Activated T-helper 17 cell treated with anti-CD3 and anti-CD28 coated beads, Interleukin-2, amount 50 U/mL, for 72 hours (primary cell): ENCODE measurements at regions not wholly inside any gene's neighbourhood (a gene's known extent, or its start where the extent isn't known, plus 50 kb on each side); places are given as distances from the start of the nearest gene placed in this dataset.
"Not testable (repeated sequence)": the region's sequence is repeated elsewhere in the genome, so short reads cannot be mapped to it uniquely, and the experiment has no call there.

Experiments
- ATAC-seq: fragments of 150-1000 bp; cut with Tn5 transposase; replicated peaks from 2 replicates; pipeline ENCODE4 v1.10.0; 2021; ENCODE audit warnings: mild to moderate bottlenecking, moderate library complexity
- H3K27ac Mint-ChIP-seq: one replicate; pipeline ENCODE4 v1.8.0; 2022; ENCODE audit warnings: mixed read lengths
- H3K27me3 Mint-ChIP-seq: one replicate; pipeline ENCODE4 v1.8.0; 2022; ENCODE audit warnings: mixed read lengths
- H3K36me3 Mint-ChIP-seq: one replicate; pipeline ENCODE4 v1.8.0; 2022; ENCODE audit warnings: low read depth, mild to moderate bottlenecking, mixed read lengths
- H3K4me1 Mint-ChIP-seq: one replicate; pipeline ENCODE4 v1.8.0; 2022; ENCODE audit warnings: mixed read lengths
- H3K4me3 Mint-ChIP-seq: one replicate; pipeline ENCODE4 v1.8.0; 2022; ENCODE audit warnings: mild to moderate bottlenecking, mixed read lengths
- H3K9me3 Mint-ChIP-seq: one replicate; pipeline ENCODE4 v1.8.0; 2022; ENCODE audit warnings: mixed read lengths

DNA sequence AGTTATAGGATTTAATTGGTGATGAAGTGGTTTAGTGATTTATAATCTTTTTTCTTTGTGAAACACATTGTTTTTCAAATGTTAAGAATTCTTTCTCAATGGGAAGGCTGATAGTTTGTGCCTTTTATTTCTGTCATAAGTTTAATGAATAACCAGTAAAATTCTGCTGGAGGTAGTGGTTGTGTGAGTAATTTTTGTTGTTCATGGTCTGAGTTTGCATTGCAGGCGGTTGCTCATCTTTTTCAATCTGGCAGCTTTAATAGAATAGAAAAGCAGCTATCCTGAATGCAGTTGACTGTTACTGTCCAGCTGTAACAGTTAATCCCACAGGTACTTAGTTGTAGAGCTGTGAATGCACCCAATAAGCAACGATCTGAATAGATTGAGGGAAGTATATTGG, 215.6 kb upstream of the AFF2 start:
- no peak for ATAC-seq
- no peaks in the 10 kb centered on the region for H3K27me3 Mint-ChIP-seq
- H3K36me3 Mint-ChIP-seq, result no peaks in the 10 kb centered on the region
- no peak overlapping the region for H3K4me3 Mint-ChIP-seq
- no peaks in the 10 kb centered on the region for H3K9me3 Mint-ChIP-seq
- peaks cover 7% of the 10 kb centered on the region for H3K4me1 Mint-ChIP-seq
- no peak overlapping the region for H3K27ac Mint-ChIP-seq

DNA sequence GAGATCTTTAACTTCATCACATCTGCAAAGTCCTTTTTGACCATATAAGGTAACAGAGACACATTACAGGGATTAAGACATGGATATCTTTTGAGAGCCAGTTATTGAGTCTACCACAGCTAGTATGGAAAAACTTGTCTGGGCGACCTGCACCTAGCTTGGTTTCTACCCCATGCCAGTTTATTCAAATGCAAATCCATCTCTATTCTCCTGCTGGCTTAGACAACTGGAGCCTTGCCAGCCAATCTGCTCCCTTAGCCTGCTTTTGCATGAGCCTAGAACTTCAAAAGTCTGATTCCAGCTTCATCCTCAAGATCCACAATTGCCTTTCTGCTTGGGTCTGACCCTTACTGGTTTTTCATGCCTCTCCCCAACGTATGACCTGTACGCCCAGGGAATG, 212.0 kb upstream of the AFF2 start:
- Mint-ChIP-seq H3K4me3 (no peak overlapping the region), H3K9me3 (no peaks in the 10 kb centered on the region), H3K4me1 (no peaks in the 10 kb centered on the region), H3K36me3 (no peaks in the 10 kb centered on the region), H3K27ac (no peak overlapping the region), H3K27me3 (no peaks in the 10 kb centered on the region)
- no peak for ATAC-seq

DNA sequence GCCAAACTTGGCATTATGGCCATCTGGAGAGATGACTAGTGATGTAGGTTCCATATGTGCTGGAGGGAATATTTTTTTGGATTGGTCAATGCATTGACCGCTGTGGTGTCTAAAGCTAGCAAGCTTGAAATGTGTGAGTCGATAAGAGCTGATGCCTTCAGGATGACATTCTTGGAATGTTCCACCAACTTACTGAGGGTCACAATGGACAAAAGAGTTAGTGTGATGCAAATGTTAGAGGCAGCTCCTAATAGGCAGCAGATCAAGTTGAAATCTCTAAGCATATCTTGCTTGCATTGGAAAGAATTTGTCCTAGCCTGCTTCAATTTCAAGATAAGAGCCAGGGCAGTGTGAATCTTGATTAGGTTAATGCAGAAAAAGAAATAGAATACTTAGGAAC, 210.4 kb upstream of the AFF2 start:
- Mint-ChIP-seq H3K4me1 (no peaks in the 10 kb centered on the region), H3K9me3 (no peaks in the 10 kb centered on the region), H3K27me3 (no peaks in the 10 kb centered on the region), H3K4me3 (no peak overlapping the region), H3K27ac (no peak overlapping the region), H3K36me3 (no peaks in the 10 kb centered on the region)
- no peak for ATAC-seq

DNA sequence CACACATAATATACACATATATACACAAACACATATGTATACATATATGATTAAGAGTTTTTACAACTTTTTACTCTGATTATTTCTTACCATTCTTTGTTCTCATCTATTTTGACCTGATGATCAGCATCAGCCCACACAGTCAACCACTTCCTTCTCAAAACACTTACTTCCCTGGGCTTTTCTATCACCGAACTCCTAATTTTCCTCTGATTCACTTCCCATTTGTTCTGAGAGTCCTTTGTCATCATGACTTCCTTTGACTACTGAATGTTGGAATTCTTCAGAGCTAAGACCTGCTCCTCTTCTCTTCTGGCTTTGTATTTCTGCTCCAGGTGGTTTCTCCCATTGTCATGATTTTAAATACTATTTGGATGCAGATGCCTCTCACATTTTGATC, 209.5 kb upstream of the AFF2 start:
- Mint-ChIP-seq H3K27ac (no peak overlapping the region), H3K36me3 (no peaks in the 10 kb centered on the region), H3K4me3 (no peak overlapping the region), H3K4me1 (peaks cover 6% of the 10 kb centered on the region), H3K27me3 (no peaks in the 10 kb centered on the region), H3K9me3 (peaks cover 6% of the 10 kb centered on the region)
- no peak for ATAC-seq

DNA sequence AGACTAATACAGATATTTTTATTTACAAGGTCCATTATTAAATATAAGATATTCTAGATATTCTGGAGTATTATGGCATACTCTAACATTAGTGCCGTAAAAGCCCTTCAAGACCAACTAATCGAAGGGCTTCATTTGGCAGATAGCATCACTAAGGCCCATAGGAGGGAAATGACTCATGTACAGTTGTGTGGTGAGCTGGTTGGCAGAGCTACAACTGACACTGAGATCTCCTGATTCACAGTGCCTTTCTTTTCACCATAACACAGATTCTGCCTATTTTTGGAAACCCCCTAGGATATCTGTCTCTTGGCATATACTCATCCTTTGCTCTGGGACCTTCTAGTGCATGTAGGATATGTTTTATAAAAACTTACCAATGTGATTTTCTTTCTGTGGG, 201.7 kb upstream of the AFF2 start:
- ATAC-seq, result peak; percentile 89
- Mint-ChIP-seq H3K36me3 (no peaks in the 10 kb centered on the region), H3K4me1 (peaks cover 6% of the 10 kb centered on the region), H3K4me3 (no peak overlapping the region), H3K27ac (no peak overlapping the region), H3K27me3 (no peaks in the 10 kb centered on the region), H3K9me3 (peaks cover 7% of the 10 kb centered on the region)

DNA sequence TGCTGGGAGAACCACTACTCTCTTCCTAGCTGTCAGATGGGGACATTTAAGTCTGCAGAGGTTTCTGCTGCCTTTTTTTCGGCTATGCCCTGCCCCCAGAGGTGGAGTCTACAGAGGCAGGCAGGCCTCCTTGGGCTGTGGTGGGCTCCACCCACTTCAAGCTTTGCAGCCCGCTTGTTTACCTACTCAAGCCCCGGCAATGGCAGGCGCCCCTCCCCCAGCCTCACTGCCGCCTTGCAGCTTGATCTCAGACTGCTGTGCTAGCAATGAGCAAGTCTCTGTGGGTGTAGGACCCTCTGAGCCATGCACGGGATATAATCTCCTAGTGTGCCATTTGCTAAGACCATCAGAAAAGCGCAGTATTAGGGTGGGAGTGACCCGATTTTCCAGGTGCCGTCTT, 195.2 kb upstream of the AFF2 start:
- not testable (repeated sequence) for H3K27me3 Mint-ChIP-seq, H3K36me3 Mint-ChIP-seq, H3K27ac Mint-ChIP-seq, H3K9me3 Mint-ChIP-seq, H3K4me3 Mint-ChIP-seq, ATAC-seq, H3K4me1 Mint-ChIP-seq

DNA sequence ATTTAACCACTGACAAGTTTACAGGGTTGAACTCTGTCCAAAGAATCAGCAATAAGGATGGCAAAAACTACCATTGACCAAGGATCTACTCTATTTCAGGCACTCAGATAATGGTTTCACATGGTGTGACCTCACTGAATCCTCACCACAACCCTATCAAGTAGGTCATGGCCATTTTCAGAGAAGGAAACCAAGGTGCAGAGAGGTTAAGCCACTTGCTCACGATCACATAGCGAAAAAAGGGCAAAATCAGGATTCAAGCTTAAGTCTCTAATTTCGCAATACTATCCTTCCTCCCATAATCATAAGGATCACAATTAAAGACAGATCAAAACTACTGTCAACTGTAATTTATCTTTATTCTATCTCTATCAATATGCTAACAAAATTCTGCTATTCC, 191.0 kb upstream of the AFF2 start:
- no peak overlapping the region for H3K4me3 Mint-ChIP-seq
- no peak overlapping the region for H3K27ac Mint-ChIP-seq
- peak; percentile 47 for ATAC-seq
- no peaks in the 10 kb centered on the region for H3K9me3 Mint-ChIP-seq
- no peaks in the 10 kb centered on the region for H3K36me3 Mint-ChIP-seq
- H3K27me3 Mint-ChIP-seq, result no peaks in the 10 kb centered on the region
- H3K4me1 Mint-ChIP-seq, result peaks cover 8% of the 10 kb centered on the region

DNA sequence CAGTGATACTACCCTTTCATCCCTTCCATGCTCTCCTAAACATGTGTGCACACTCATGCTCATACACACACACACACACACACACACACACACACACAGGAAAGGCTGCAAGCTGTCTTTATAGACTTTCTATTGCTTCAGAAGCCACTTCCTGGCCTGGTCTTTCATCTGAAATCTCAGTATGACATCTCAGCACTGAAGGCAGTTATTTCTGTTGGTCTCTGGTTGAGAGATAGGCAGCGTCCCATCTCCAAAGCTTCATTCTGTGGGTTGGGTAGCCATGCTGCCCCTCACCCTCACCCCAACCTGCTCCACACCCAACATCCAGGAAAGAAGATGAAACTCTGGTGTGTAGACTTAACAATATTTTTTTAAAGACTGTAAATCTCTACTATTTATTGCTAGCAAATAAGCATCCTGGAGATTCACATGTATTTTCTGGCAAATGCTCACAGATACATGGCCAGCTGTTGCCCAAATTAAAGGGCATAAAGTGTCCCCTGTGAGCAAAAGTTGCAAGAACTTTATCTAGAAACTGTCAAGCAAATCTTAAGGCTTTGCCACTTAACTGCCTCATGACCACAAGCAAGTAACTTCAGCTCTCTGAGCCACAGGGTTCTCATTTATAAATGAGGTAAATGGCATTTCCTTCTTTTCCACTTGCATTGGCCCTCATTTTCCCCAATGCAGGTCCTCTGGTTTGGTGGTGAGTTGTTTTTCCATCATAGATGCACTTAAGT, 189.8 kb upstream of the AFF2 start:
- no peaks in the 10 kb centered on the region for H3K36me3 Mint-ChIP-seq
- no peaks in the 10 kb centered on the region for H3K27me3 Mint-ChIP-seq
- H3K4me1 Mint-ChIP-seq, result peaks cover 8% of the 10 kb centered on the region
- H3K27ac Mint-ChIP-seq, result no peak overlapping the region
- peak overlapping the region; percentile 27 for H3K4me3 Mint-ChIP-seq
- H3K9me3 Mint-ChIP-seq, result no peaks in the 10 kb centered on the region
- peak; percentile 80 for ATAC-seq

DNA sequence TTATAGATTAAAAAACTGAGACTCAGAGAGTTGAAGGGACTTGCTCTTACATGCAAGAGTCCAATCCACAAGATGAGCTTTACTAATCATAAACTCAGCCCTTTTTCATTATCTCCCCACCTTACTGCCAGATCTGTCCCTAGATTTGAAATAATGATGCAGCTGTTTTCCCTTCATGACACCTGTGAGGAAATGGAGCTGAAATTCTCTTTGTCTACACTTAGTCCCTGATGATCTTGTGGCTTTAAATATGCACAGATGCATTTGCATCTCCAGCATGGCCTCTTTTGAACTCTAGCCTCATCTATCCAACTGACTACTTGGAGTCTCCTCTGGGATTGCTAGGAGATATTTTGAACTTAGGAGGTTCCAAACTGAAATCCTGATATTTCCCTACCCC, 188.9 kb upstream of the AFF2 start:
- Mint-ChIP-seq H3K4me1 (peaks cover 8% of the 10 kb centered on the region), H3K36me3 (no peaks in the 10 kb centered on the region), H3K4me3 (no peak overlapping the region), H3K27ac (peak overlapping the region; percentile 34), H3K9me3 (no peaks in the 10 kb centered on the region), H3K27me3 (no peaks in the 10 kb centered on the region)
- ATAC-seq, result no peak

DNA sequence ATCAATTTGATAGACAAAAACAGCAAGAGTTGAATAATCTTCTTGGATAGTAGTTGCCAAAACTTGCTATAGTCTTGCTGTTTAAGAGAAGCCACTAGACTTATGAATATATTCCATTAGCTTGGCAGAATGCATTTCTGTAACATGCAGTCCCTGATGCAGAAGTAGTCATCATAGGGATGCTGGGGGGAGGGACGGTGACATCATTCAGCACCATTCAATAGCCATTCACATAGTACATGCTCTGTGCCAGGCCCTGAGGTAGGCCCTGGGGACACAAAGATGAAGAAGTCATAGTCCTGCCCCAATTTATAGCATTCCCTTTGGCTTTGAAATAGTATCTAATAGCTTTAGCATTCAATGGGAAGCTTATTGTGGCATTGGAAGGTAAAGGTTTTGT, 185.5 kb upstream of the AFF2 start:
- H3K9me3 Mint-ChIP-seq, result no peaks in the 10 kb centered on the region
- no peaks in the 10 kb centered on the region for H3K27me3 Mint-ChIP-seq
- peaks cover 8% of the 10 kb centered on the region for H3K4me1 Mint-ChIP-seq
- H3K27ac Mint-ChIP-seq, result no peak overlapping the region
- no peaks in the 10 kb centered on the region for H3K36me3 Mint-ChIP-seq
- no peak for ATAC-seq
- no peak overlapping the region for H3K4me3 Mint-ChIP-seq

DNA sequence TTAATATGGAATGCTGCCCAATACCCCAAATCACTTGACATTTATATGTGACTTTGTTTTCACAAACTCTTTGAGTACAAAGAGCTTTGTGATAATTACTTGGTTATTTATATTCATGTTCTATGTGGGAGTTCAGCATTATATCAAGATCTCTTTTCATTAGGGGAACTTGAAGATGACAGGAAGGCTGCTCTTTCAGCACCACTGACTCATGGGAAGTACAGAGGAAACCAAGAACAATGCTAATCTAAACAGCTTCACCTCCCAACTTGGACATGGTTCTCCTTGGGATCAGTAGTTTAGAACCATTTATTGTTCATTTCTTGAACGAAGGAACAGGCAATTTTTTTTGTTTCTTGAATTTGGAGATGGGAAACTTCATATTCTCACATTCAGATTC, 184.0 kb upstream of the AFF2 start:
- H3K4me1 Mint-ChIP-seq, result peaks cover 7% of the 10 kb centered on the region
- H3K27ac Mint-ChIP-seq, result no peak overlapping the region
- H3K27me3 Mint-ChIP-seq, result no peaks in the 10 kb centered on the region
- H3K4me3 Mint-ChIP-seq, result no peak overlapping the region
- no peak for ATAC-seq
- no peaks in the 10 kb centered on the region for H3K9me3 Mint-ChIP-seq
- no peaks in the 10 kb centered on the region for H3K36me3 Mint-ChIP-seq

DNA sequence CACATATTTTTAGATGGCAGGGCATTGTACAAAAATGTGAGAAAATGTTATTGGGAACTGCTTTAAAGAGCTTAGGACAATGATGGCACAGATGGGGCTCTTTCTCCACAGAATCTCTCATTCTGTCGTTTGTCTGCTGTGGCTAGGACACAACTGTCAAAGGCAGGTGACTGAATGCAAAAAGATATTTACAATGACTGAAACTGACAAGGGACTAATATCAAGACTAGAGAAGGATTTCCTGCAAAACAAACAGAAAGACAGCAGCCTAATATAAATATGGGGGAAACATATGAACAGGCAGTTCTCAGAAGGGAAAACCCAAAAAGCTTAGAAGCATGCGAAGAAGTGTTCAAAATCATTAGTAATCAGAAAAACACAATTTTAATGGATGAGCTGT, 177.5 kb upstream of the AFF2 start:
- H3K4me3 Mint-ChIP-seq, result no peak overlapping the region
- no peaks in the 10 kb centered on the region for H3K4me1 Mint-ChIP-seq
- no peaks in the 10 kb centered on the region for H3K9me3 Mint-ChIP-seq
- no peaks in the 10 kb centered on the region for H3K27me3 Mint-ChIP-seq
- no peak overlapping the region for H3K27ac Mint-ChIP-seq
- no peaks in the 10 kb centered on the region for H3K36me3 Mint-ChIP-seq
- no peak for ATAC-seq

DNA sequence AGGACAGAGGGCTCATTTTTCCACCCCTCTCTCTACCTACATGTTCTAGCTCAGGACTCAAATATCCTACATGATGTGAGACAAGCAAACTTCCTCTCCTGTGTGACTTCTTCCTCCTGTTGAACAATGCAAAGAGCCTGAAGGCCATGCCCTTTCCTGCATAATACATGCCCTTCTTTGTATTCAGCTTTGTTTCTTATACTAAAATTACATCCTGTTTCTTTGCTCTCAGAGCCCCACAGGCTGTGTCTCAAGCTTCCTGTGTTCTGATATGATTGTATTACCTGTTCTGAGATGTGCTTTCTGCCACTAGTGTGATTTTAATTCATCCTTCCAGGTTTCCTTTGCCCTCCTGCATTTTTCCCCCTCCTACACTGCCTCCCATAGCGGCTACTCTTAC, 166.4 kb upstream of the AFF2 start:
- Mint-ChIP-seq H3K4me3 (no peak overlapping the region), H3K27me3 (no peaks in the 10 kb centered on the region), H3K36me3 (no peaks in the 10 kb centered on the region)

DNA sequence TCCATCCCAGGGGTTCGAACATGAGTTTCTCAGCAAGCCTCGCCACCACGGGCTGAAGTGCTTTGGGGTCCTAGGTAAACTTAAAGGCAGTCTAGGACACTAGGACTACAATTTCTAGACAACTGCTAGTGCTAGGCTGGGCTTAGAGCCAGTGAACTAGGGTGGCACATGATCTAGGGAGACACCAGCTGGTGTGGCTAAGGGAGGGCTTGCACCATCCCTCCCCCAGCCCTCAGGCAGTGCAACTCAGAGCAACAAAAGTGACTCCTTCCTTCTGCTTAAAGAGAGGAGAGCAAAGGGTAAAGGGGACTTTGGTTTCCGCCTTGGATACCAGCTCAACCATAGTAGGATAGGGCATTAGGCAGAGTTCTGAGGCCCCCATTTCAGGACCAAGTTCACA, 162.5 kb upstream of the AFF2 start:
- H3K27me3 Mint-ChIP-seq, result no peaks in the 10 kb centered on the region
- H3K4me3 Mint-ChIP-seq, result no peak overlapping the region
- peaks cover 21% of the 10 kb centered on the region for H3K4me1 Mint-ChIP-seq
- no peaks in the 10 kb centered on the region for H3K9me3 Mint-ChIP-seq
- no peaks in the 10 kb centered on the region for H3K36me3 Mint-ChIP-seq
- no peak for ATAC-seq
- H3K27ac Mint-ChIP-seq, result no peak overlapping the region

More for the DNA sequence above, 166.4 kb upstream of the AFF2 start:
- ATAC-seq, result peak; percentile 40
- H3K4me1 Mint-ChIP-seq, result peaks cover 12% of the 10 kb centered on the region
- H3K9me3 Mint-ChIP-seq, result no peaks in the 10 kb centered on the region
- H3K27ac Mint-ChIP-seq, result peak overlapping the region; percentile 37

DNA sequence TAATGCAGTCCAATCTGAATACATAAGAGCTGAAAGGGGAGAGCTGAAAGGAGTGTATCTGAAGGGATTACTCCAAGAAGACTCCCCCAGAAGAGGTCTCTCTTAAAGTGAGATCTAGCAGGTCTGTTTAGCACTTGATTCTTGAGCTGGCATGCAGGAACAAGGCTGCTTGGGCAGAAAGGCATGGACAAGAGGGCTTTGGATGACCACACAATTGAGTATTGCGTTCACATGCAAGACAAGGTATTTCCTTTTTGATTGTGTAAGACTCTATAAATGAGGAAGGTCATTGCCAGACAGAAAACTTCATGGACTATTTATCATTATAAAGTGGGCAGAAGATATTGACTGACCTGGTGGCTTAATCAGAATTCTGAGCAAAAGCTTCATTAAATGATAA, 145.5 kb upstream of the AFF2 start:
- Mint-ChIP-seq H3K4me3 (no peak overlapping the region), H3K27ac (no peak overlapping the region), H3K4me1 (no peaks in the 10 kb centered on the region), H3K36me3 (no peaks in the 10 kb centered on the region), H3K9me3 (no peaks in the 10 kb centered on the region), H3K27me3 (no peaks in the 10 kb centered on the region)
- no peak for ATAC-seq

DNA sequence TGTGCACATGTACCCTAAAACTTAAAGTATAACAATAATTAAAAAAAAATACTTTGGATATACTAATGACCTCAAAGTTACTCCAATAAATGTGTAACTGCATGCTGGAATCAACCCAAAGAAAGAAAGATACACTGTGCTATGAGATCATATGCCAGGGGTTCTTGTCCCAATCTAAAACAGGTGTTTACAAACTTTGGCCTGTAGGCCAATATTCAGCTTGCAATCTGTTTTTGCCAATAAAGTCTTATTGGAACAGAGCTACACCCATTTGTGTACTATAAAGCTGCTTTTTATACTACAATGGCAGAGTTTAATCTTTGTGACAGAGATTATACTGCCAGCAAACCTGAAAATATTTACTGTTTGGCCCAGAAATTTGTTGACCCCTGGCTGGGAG, 138.8 kb upstream of the AFF2 start:
- no peaks in the 10 kb centered on the region for H3K36me3 Mint-ChIP-seq
- no peak overlapping the region for H3K27ac Mint-ChIP-seq
- H3K27me3 Mint-ChIP-seq, result no peaks in the 10 kb centered on the region
- no peaks in the 10 kb centered on the region for H3K4me1 Mint-ChIP-seq
- no peak for ATAC-seq
- H3K9me3 Mint-ChIP-seq, result no peaks in the 10 kb centered on the region
- no peak overlapping the region for H3K4me3 Mint-ChIP-seq
